ENCODE measurements at regions not wholly inside any gene's neighbourhood (a gene's known extent, or its start where the extent isn't known, plus 50 kb on each side); places are given as distances from the start of the nearest gene placed in this dataset.
"Not testable (repeated sequence)": the region's sequence is repeated elsewhere in the genome, so short reads cannot be mapped to it uniquely, and the experiment has no call there.

- H3K27me3 Mint-ChIP-seq, result no peaks in the 10 kb centered on the region
Measured at GRCh38 chr20:53866794-53867740, 203.3 kb downstream of the BCAS1 start.

GRCh38 chr20:53865901-53866793 lies 204.2 kb downstream of the BCAS1 start:
- peak overlapping the region; percentile 63 to 74 for H3K4me3 Mint-ChIP-seq
- H3K9me3 Mint-ChIP-seq, result no peaks in the 10 kb centered on the region
- DNase-seq, result no peak
- no peak for ATAC-seq (replicated peaks)
- peaks cover 44 to 68% of the 10 kb centered on the region in 2 donors for H3K4me1 Mint-ChIP-seq
- no peaks in the 10 kb centered on the region for H3K27me3 Mint-ChIP-seq
- peak overlapping the region; percentile 82 for H3K27ac Mint-ChIP-seq
- no peaks in the 10 kb centered on the region for H3K36me3 Mint-ChIP-seq

More at GRCh38 chr20:53866794-53867740, 203.3 kb downstream of the BCAS1 start:
- DNase-seq, result no peak
- Mint-ChIP-seq H3K27ac (peak overlapping the region; percentile 56), H3K9me3 (no peaks in the 10 kb centered on the region), H3K4me1 (peaks cover 44 to 67% of the 10 kb centered on the region in 2 donors), H3K36me3 (no peaks in the 10 kb centered on the region), H3K4me3 (peak overlapping the region; percentile 20 to 63)
- peak; percentile 24 to 33 for ATAC-seq (replicated peaks)

GRCh38 chr20:53864765-53865683 lies 205.4 kb downstream of the BCAS1 start:
- H3K4me3 Mint-ChIP-seq, result peak overlapping the region; percentile 59 to 74
- not testable (repeated sequence) for H3K36me3 Mint-ChIP-seq; ATAC-seq (replicated peaks); H3K27me3 Mint-ChIP-seq; DNase-seq; H3K9me3 Mint-ChIP-seq
- H3K4me1 Mint-ChIP-seq, result peaks cover 43 to 63% of the 10 kb centered on the region in 2 donors
- peak overlapping the region; percentile 82 for H3K27ac Mint-ChIP-seq

- not testable (repeated sequence) for H3K9me3 Mint-ChIP-seq; H3K4me3 Mint-ChIP-seq; H3K27me3 Mint-ChIP-seq; DNase-seq; H3K36me3 Mint-ChIP-seq; ATAC-seq (replicated peaks)
- Mint-ChIP-seq H3K4me1 (peaks cover 37 to 55% of the 10 kb centered on the region in 2 donors), H3K27ac (peak overlapping the region; percentile 11)
Measured at GRCh38 chr20:53863923-53864641, 206.3 kb downstream of the BCAS1 start.

- not testable (repeated sequence) for H3K36me3 Mint-ChIP-seq; H3K4me3 Mint-ChIP-seq; ATAC-seq (replicated peaks); H3K9me3 Mint-ChIP-seq; H3K27me3 Mint-ChIP-seq; DNase-seq; H3K27ac Mint-ChIP-seq
- H3K4me1 Mint-ChIP-seq, result peaks cover 37 to 54% of the 10 kb centered on the region in 2 donors
Measured at GRCh38 chr20:53863535-53863922, 206.9 kb downstream of the BCAS1 start.

- not testable (repeated sequence) for ATAC-seq (replicated peaks); H3K36me3 Mint-ChIP-seq; H3K27me3 Mint-ChIP-seq; DNase-seq; H3K9me3 Mint-ChIP-seq; H3K4me3 Mint-ChIP-seq
- H3K4me1 Mint-ChIP-seq, result peaks cover 37 to 52% of the 10 kb centered on the region in 2 donors
- peak overlapping the region; percentile 65 for H3K27ac Mint-ChIP-seq
Measured at GRCh38 chr20:53863039-53863438, 207.4 kb downstream of the BCAS1 start.

GRCh38 chr20:53862490-53862889 lies 207.9 kb downstream of the BCAS1 start:
- H3K4me3 Mint-ChIP-seq; DNase-seq; H3K9me3 Mint-ChIP-seq; H3K36me3 Mint-ChIP-seq; ATAC-seq (replicated peaks); H3K27me3 Mint-ChIP-seq: not testable (repeated sequence)
- H3K4me1 Mint-ChIP-seq, result peaks cover 31 to 47% of the 10 kb centered on the region in 2 donors
- peak overlapping the region; percentile 65 for H3K27ac Mint-ChIP-seq

- H3K9me3 Mint-ChIP-seq, H3K4me3 Mint-ChIP-seq, H3K36me3 Mint-ChIP-seq, H3K27ac Mint-ChIP-seq, H3K27me3 Mint-ChIP-seq, DNase-seq: not testable (repeated sequence)
- peaks cover 28 to 42% of the 10 kb centered on the region in 2 donors for H3K4me1 Mint-ChIP-seq
- peak in 1 of 2 donors; percentile 34 for ATAC-seq (replicated peaks)
Measured at GRCh38 chr20:53862136-53862397, 208.3 kb downstream of the BCAS1 start.

- peaks cover 19 to 33% of the 10 kb centered on the region in 2 donors for H3K4me1 Mint-ChIP-seq
- DNase-seq (no peak), ATAC-seq (replicated peaks) (no peak)
- no peak overlapping the region for H3K27ac Mint-ChIP-seq
- no peaks in the 10 kb centered on the region for H3K36me3 Mint-ChIP-seq
- H3K9me3 Mint-ChIP-seq, result no peaks in the 10 kb centered on the region
- H3K4me3 Mint-ChIP-seq, result no peak overlapping the region
- H3K27me3 Mint-ChIP-seq, result no peaks in the 10 kb centered on the region
Measured at GRCh38 chr20:53859684-53860083, 210.7 kb downstream of the BCAS1 start.

- H3K9me3 Mint-ChIP-seq; H3K27me3 Mint-ChIP-seq; H3K4me3 Mint-ChIP-seq; H3K27ac Mint-ChIP-seq; H3K36me3 Mint-ChIP-seq; ATAC-seq (replicated peaks); DNase-seq: not testable (repeated sequence)
- H3K4me1 Mint-ChIP-seq, result peaks cover 19 to 30% of the 10 kb centered on the region in 2 donors
Measured at GRCh38 chr20:53859009-53859408, 211.4 kb downstream of the BCAS1 start.

- DNase-seq; ATAC-seq (replicated peaks); H3K27ac Mint-ChIP-seq; H3K4me3 Mint-ChIP-seq; H3K27me3 Mint-ChIP-seq; H3K9me3 Mint-ChIP-seq; H3K36me3 Mint-ChIP-seq: not testable (repeated sequence)
- H3K4me1 Mint-ChIP-seq, result peaks cover 19 to 28% of the 10 kb centered on the region in 2 donors
Measured at GRCh38 chr20:53858516-53858915, 211.9 kb downstream of the BCAS1 start.

GRCh38 chr20:53857723-53858236 lies 212.6 kb downstream of the BCAS1 start:
- Mint-ChIP-seq H3K36me3 (no peaks in the 10 kb centered on the region), H3K27me3 (no peaks in the 10 kb centered on the region), H3K27ac (no peak overlapping the region), H3K9me3 (no peaks in the 10 kb centered on the region), H3K4me1 (peaks cover 16 to 32% of the 10 kb centered on the region in 2 donors), H3K4me3 (no peak overlapping the region)
- DNase-seq (no peak), ATAC-seq (replicated peaks) (no peak)
